Retinal pigment epithelial cell (primary cell): ENCODE measurements at regions not wholly inside any gene's neighbourhood (a gene's known extent, or its start where the extent isn't known, plus 50 kb on each side); places are given as distances from the start of the nearest gene placed in this dataset.

Source experiments
- DNase-seq: peaks from one replicate; pipeline ENCODE4 v3.0.0-alpha.2; 2010; ENCODE audit warnings: low read depth
- H3K4me3 ChIP-seq: 2 replicates; pipeline ENCODE4 v1.5.1; 2011; ENCODE audit warnings: mild to moderate bottlenecking, low read length, control low read depth, moderate library complexity
- TF ChIP-seq, protein P1 (sequence below): conservative IDR thresholded peaks from 2 replicates; pipeline ENCODE4 v1.5.1; 2011; ENCODE audit warnings: low read depth, low read length, control low read depth, inconsistent platforms

DNA sequence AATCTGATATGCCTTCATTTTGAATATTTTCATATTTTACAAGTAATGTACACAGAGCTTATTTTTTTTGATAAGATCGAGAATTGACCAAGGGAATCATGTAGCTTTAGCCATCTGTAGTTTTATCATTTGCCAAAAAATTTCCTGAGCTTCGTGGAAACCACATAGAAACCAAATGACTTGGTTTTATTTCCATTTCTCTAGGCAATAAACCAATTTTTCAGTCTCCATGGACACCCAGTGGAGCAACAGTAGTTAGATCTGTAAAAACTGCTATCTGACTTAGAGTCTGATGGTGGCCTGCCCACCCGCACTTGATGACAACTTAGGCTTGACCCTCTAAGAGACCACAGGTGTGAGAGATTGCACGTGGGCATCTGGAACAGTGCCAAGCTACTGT is 127.8 kb upstream of the CDK6 start:
- TF ChIP-seq, protein P1, sequence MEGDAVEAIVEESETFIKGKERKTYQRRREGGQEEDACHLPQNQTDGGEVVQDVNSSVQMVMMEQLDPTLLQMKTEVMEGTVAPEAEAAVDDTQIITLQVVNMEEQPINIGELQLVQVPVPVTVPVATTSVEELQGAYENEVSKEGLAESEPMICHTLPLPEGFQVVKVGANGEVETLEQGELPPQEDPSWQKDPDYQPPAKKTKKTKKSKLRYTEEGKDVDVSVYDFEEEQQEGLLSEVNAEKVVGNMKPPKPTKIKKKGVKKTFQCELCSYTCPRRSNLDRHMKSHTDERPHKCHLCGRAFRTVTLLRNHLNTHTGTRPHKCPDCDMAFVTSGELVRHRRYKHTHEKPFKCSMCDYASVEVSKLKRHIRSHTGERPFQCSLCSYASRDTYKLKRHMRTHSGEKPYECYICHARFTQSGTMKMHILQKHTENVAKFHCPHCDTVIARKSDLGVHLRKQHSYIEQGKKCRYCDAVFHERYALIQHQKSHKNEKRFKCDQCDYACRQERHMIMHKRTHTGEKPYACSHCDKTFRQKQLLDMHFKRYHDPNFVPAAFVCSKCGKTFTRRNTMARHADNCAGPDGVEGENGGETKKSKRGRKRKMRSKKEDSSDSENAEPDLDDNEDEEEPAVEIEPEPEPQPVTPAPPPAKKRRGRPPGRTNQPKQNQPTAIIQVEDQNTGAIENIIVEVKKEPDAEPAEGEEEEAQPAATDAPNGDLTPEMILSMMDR: no peak
- no peak overlapping the region for H3K4me3 ChIP-seq
- DNase-seq: no peak

DNA sequence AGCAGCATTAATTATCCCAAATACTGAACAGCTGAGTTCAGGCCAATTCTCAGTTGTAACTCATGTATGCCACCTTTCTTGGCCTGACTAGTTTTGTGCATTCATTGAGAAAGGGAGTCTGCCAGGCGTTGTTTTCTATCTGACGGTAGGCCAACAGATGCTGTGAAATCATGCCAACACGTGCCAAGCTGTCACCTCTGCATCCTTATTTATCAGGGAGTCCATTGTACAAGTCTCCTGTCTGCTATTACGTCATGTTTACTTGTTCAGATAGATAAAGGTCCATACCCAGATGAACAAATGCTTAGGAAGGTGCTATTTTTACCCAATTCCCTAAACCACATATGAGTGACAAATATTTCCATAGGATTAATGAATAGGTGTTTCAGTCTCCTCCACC is 127.2 kb upstream of the CDK6 start:
- TF ChIP-seq, protein P1: no peak
- DNase-seq: no peak
- H3K4me3 ChIP-seq: no peak overlapping the region

DNA sequence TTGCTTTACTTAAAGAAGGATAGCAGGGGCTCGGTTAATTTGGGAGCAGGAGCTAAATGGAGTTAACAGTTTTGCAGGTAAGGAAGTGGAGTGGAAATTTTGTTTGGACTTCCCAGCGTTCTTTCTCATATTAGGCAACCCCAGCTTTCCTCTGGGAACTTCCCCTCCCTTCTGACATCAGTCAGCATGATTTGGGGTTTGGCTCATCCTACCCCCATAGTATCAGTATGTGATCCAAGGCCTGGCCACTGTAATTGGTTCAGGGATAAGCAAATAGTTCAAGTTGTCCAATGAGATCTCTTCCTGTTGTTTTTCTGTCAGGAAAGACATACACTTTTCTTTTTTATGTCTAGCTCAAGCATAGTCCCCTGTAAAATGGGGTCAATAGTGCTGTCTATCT is 125.6 kb upstream of the CDK6 start:
- H3K4me3 ChIP-seq: no peak overlapping the region
- no peak for DNase-seq
- TF ChIP-seq, protein P1: no peak

DNA sequence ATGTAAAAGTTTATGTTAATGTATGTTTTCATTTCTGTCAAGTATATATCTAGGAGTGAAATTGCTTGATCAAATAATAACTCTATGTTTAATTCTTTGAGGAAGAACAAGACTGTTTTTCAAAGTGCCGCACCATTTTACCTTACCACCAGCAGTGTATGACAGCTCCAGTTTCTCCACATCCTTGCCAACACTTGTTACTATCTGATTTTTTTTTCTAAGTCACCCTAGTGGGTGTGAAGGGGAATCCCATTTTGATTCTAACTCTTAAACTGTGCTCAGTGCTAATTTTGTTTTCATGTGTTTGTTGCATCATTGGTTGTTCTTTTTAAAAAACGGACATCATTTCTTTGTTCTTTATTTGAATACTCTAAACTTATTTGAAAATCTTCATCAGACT is 120.2 kb upstream of the CDK6 start:
- DNase-seq: no peak
- TF ChIP-seq, protein P1: no peak
- no peak overlapping the region for H3K4me3 ChIP-seq

DNA sequence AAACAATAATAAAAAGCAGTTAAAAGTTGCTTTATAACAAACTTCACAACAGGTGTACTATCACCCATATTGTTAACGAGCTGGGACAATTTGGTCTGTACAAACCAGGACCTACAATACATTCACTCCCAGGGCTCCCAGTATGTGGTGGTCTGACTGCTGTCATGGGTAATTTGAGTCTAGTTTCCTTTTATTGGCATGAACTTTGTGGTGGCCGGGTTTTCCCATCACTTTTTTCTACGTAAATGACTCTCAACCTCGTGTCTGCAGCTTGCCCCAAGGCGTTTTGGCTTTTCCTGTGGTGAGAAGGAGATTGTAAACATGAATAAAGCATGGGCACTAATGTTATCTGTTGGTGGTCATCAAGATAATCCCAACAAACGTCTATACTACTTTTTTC is 118.7 kb upstream of the CDK6 start:
- no peak overlapping the region for H3K4me3 ChIP-seq
- TF ChIP-seq, protein P1: no peak
- no peak for DNase-seq

DNA sequence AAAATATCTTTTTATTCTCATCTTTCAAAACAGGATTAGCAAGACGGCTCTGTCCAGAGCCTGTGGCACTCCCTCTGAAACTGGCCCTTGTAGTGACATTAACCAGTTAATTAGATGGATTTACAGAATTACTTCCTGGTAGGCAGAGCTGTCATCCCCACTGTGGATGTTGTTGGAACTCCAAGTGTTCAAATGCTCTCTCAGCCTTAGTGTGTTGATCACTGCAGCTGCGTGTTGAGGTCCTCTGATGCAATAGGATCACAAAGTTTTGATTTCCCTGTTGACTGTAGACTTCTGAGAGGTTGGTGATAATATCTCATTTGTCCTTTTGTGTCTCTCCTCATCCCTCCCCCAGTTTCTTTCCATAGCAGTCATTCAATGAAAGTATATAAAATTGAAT is 117.3 kb upstream of the CDK6 start:
- TF ChIP-seq, protein P1: no peak
- no peak overlapping the region for H3K4me3 ChIP-seq
- DNase-seq: no peak

DNA sequence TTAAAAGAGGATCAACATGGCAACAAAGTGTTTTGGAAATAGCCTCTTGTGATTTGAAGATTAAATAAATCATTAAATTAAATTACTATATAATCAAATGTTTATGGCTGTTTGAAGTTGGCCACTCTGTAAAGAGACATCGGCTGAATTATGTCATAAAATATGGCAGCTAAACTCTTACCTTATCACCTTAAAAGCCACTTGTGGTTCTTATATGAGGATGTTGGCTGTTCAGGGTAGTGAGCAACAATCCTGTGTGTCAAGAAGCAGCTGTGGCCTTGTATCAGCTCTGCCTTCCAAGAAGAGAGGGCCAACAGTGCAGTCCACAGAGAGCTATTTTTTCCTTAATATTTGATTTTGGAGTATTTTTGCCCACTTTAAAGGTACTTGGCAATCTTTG is 113.4 kb upstream of the CDK6 start:
- TF ChIP-seq, protein P1: no peak
- H3K4me3 ChIP-seq: no peak overlapping the region
- DNase-seq: no peak
